ENCODE measurements at regions not wholly inside any gene's neighbourhood (a gene's known extent, or its start where the extent isn't known, plus 50 kb on each side); places are given as distances from the start of the nearest gene placed in this dataset.
"Not testable (repeated sequence)": the region's sequence is repeated elsewhere in the genome, so short reads cannot be mapped to it uniquely, and the experiment has no call there.

- not testable (repeated sequence) for DNase-seq (ENCODE audit: low read depth); H3K4me3 ChIP-seq (ENCODE audit: low read depth, low read length)
Observed at GRCh38 chr9:38833706-38834105, 113.8 kb upstream of the FAM240B start.

GRCh38 chr9:38813855-38814254 is 93.9 kb upstream of the FAM240B start:
- DNase-seq (ENCODE audit: low read depth) = peak; percentile 26
- H3K4me3 ChIP-seq (ENCODE audit: low read depth, low read length) = not testable (repeated sequence)

GRCh38 chr9:38807919-38808459 is 88.1 kb upstream of the FAM240B start:
- not testable (repeated sequence) for DNase-seq (ENCODE audit: low read depth); H3K4me3 ChIP-seq (ENCODE audit: low read depth, low read length)

- no peak for DNase-seq (ENCODE audit: low read depth)
- no peak overlapping the region for H3K4me3 ChIP-seq (ENCODE audit: low read depth, low read length)
- TF ChIP-seq CTCF (conservative IDR thresholded peaks at IDR 0.05; ENCODE audit: low read depth, low read length) = no peak
Observed at GRCh38 chr9:38771593-38771992, 51.7 kb upstream of the FAM240B start.
